Activated CD8-positive, alpha-beta memory T cell treated with anti-CD3 and anti-CD28 coated beads for 1 hour (primary cell): ENCODE measurements at regions not wholly inside any gene's neighbourhood (a gene's known extent, or its start where the extent isn't known, plus 50 kb on each side); places are given as distances from the start of the nearest gene placed in this dataset.
"Not testable (repeated sequence)": the region's sequence is repeated elsewhere in the genome, so short reads cannot be mapped to it uniquely, and the experiment has no call there.

Source experiments
- DNase-seq, 2 donors: peaks; one replicate each; pipeline ENCODE4 v3.0.0-alpha.2; 2020; ENCODE audit warnings: low read depth in 1 of 2; ENCODE audit errors: extremely low read depth in 1 of 2

DNA sequence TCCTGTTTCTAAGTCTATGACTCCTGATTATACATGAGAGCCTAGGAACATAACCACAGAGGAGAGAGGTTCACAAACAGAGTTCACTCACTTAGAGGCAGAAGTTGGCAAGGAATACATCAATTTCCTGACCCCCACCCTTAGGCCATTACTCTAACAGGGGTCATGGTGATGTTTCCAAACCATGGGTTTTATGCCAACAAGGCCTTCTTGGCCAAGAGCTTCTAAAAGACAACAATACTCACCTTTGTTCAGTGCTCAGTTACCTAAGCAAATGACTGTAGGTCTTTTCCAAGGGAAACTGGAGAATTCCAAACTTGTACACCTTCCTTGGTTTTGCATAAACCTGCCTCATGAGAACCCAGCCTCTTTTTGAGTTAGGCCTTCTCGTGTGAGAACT, 52.6 kb downstream of the ERICH4 start:
- no peak for DNase-seq

DNA sequence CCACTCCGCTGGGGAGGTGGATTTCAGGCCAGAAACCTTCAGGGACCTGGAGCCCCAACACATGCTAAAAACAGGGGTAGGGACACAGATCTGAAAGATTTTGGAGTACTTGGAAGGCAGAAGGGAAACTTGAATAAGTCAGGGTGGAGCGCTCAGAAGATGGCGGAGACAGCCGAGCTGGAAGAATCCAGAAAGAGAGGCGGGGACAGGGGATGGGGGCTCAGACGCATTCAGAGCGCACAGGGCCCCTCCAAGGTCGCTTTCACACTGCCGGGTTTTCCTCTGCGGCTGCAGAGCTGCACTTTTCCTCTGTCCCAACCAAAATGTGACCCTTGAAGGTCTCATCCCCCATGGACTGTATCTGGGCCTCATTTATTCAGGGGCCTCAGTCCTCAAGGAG, 56.9 kb downstream of the ERICH4 start:
- DNase-seq = no peak

DNA sequence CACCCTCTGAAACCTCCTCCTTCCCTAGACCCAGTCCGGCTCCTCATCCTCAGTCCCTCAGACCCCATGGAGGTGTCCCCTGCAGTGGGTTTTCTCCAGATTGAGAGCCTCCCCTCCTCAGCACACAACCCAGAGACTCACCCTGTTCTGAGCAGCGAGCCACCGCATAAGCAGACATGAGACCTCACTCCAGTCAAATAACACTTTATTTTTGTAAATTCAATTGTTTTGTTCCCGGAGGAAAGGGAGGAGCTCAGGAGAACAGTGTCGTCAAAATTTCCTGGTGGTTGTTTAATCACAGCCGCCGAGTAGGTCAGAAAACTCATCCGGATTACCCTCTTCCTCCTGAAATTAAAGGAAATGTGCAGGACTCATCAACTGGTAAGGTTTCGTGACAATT, 57.5 kb downstream of the ERICH4 start:
- DNase-seq = no peak

DNA sequence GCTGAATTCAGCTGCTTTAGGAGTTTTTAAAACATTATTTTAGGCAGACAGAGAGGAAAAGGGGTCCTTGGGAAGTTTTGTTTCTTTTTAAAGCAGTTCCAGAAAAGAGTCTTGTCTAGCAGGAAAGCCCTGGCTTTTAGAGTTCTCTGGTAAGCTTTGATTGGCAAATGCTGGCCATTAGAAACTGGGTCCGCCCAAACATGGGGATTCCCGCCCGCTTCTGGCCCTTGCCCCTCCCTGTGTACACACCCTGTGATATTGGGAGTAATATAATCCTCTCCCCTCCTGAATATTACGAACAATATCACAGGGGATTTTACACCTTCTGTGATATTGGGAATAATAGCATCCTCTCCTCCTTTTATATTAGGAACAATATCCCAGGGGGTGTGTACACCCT, 58.9 kb downstream of the ERICH4 start:
- no peak for DNase-seq

DNA sequence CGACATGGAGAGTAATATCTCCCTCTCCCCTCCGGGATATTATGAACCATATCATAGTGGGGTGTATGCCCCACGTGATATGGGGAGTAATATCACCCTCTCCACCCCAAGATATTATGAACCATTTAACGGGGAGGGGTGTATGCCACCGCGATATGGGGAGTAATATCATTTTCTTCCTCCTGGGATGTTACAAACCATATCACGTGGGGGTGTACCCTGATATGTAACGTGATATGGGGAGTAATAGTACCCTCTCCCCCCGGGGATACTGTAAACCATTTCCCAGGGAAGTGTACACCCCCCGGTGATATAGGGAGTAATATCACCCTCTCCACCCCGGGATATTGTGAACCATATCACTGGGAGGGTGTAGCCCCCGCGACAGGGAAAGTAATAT, 62.1 kb downstream of the ERICH4 start:
- DNase-seq = no peak

DNA sequence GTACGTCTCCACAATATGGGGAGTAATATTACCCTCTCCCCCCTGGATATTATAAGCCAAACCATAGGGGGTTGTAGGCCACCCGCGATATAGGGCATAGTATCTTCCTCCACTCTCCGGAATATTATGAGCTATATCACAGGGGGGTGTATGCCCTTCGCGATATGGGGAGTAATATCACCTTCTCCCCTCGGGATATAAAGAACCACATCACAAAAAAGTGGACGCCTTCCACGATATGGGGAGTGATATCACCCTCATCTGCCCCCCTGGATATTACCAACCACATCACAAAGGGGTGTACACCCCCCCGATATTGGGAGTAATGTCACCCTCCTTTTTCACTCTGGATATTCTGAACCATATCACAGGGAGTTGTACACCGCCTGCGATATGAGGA, 65.5 kb upstream of the CEACAM21 start:
- no peak for DNase-seq

DNA sequence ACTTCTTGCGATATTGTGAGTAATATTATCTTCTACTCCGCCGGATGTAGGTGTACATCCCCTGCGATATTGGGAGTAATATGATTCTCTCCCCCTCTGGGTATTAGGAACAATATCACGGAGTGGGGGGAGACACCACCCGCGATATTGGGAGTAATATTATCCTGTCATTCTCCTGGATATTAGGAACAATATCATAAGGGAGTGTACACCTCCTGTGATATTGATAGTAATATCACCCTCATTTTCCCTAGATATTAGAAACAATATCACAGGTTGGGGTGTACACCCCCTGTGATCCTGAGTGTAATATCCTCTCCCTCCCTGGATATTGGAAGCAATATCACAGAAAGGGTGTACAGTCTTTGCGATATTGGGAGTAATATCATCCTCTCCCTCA, 64.3 kb upstream of the CEACAM21 start:
- no peak for DNase-seq

DNA sequence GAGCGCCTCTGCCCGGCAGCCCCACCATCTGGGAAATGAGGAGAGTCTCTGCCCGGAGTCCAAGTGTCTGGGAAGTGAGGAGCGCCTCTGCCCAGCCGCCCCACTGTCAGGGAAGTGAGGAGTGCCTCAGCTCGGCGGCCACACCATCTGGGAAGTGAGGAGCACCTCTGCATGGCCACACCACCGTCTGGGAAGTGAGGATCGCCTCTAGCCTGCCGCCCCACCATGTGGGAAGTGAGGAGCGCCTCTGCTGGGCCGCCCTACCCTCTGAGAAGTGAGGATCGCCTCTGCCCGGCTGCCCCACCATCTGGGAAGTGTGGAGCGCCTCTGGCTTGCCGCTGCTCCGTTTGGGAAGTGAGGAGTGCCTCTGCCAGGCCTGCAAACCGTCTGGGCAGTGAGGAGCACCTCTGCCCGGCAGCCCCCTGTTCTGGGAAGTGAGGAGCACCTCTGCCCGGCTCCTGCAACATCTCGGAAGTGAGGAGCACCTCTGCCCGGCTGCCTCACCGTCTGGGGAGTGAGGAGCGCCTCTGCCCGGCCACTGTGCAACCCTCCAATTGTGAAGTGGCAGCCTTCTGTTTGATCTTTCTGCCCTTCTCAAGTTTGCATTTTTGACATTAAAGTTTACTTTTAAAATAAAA, 60.8 kb upstream of the CEACAM21 start:
- DNase-seq = no peak

DNA sequence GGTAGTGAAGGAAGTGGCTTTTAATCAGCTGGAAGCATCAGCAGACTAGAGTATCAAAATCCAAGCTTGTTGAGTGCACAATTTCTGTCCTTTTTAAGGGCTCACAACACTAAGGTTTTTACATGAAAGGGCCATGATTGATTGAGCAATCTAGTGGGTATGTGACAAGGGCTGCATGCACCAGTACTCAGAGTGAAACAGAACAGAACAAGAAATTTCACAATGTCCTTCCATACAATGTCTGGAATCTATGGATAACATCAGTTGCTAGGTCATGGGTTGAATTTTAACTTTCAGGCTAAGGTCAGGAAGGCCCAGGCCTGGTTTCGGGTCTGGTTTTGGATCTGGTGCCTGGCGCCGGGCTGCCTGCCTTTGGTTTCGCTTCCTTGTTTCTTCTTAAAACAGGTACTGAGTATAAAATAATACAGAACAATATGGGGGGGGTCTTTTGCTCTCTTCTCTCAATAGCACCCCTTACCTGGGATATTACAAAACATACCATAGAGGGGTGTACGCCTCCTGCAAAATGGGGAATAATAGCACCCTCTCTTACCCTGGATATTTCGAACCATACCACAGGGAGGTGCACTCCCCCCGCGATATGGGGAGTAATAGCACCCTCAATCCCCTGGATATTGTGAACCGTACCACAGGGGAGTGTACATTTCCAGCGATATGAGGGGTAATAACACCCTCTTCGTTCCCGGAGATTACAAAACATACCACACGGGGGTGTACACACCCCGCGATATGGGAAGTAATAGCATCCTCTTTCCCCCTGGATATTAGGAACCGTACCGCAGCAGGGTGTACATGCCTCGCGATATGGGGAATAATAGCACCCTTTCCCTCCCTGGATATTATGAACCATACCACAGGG, 59.4 kb upstream of the CEACAM21 start:
- not testable (repeated sequence) for DNase-seq

DNA sequence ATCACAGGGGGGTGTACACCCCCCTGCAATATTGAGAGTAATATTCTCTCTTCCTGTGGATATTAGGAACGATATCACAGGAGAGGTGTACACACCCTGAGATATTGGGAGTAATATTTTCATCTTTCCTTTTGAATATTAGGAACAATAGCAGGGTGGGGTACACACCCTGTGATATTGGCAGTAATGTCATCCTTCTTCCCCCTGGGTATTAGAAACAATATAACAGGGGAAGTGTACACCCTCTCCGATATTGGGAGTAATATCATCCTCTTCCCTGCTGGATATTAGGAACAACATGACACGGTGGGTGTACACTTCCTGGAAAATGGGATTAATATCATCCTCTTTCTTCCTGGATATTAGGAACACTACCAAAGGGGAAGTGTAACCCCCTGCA, 57.8 kb upstream of the CEACAM21 start:
- DNase-seq = no peak

DNA sequence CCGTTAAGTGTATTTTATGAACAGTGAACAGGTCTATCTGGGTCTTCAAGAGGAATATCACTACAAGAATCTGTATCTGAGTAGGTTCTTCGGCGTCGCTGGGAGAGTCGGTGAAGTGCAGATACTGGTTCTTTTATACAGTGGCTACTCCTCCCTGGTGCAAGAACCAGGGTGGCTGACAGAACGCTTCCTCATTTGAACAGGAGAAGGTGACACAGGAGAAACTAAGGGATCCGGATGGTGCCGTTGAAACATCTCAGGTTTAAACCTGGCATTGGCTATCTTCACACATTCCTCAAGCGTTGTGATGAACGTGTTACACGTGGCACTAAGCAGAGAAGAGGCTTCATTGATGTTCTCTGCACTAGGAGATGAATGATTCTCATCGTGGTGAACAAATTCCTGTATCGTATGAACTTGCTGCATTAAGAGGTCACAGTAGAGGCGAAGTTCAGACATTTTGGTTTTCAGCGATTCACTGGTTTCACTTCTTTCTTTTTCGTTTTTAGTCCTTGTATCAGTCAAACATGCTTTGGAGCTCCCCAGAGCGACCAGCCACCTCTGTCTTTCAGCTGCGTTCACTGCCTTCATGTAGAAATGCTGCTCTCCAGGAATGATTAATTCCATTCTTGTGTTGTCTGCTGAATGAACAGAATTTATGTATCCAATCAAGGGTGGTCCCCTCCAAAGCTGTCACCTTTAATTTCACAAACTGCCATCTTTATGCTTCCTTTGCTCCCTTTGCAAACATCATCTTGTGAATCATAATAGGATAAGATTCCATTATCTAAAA, 54.6 kb upstream of the CEACAM21 start:
- not testable (repeated sequence) for DNase-seq

DNA sequence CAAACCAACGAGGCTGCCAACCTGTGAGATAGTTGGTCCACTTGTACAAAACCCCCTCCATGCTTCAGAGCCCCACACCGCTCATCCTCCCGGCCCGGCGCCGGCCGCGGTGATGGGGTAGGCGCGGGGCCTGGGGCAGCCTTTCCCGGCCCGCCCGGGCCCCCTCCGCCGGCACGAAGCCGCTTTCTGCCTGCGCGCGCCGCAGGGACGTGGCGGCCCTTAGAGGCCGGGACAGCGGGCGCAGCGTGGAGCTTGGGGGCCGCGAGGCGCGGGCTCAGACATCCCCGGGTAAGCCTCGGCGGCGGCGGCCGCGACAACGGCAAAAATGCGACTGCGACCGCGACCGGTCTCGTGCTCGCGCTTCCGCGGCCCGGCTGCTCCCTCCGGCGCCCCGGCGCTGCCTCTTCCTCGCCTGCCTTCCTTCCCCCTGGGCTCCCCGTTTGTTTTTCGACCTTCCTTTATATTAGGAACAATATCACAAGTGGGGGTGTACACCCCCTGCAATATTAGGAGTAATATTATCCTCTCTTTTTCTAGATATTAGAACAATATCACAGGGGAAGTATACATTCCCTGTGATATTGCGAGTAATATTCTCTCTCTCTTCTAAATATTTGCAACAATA, 53.9 kb upstream of the CEACAM21 start:
- DNase-seq = peak in 1 of 2 donors; percentile 29

DNA sequence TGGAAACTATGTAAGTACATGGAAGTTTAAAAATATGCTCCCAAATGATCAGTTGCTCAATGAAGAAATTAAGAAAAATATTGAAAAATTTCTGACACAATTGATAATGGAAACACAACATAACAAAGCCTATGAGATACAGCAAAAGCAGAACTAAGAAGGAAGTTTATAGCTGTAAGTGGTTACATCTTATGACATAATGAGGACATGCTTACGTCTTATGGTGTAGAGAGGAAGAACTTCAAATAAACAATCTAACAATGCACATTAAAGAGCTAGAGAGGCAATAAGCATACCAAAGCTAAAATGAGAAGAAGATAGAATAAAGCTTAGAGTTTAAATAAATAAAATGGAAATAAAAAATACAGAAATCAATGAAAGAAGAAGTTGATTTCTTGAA, 50.0 kb upstream of the CEACAM21 start:
- DNase-seq = no peak
